OCI-LY7 (cell line): ENCODE measurements at regions not wholly inside any gene's neighbourhood (a gene's known extent, or its start where the extent isn't known, plus 50 kb on each side); places are given as distances from the start of the nearest gene placed in this dataset.

ENCODE experiments used
- BruUV-seq: library from RNA; stranded (reverse); fragments of 400-500 nt; replicated peaks from 2 replicates; lab custom pipeline; 2021; lab: Mats Ljungman, UMichigan
- CTCF ChIA-PET: fragments of 300-600 bp; sonication (Branson Sonifier 250); formaldehyde crosslinking; loops from one replicate; lab custom pipeline; 2022; ENCODE audit warnings: antibody characterized with exemption; ENCODE audit not compliant: unreplicated experiment; lab: Charles Lee
- POLR2A ChIA-PET: fragments of 300-600 bp; sonication (Branson Sonifier 250); formaldehyde crosslinking; loops from one replicate; lab custom pipeline; 2022; ENCODE audit warnings: antibody characterized with exemption; lab: Charles Lee
- DNase-seq: peaks from one replicate; pipeline ENCODE4 v3.0.0-alpha.2; 2015; ENCODE audit warnings: low spot score
- H2AFZ ChIP-seq: fragments of 200-600 bp; sonication (generic), shearing (Covaris generic); 2 replicates; pipeline ENCODE4 v1.6.1; 2014; ENCODE audit warnings: mild to moderate bottlenecking, antibody characterized with exemption, low read length, moderate library complexity
- H3K27ac ChIP-seq: fragments of 200-600 bp; sonication (generic); 2 replicates; pipeline ENCODE4 v1.5.1; 2014; ENCODE audit warnings: mixed run types, low read depth, mild to moderate bottlenecking, moderate library complexity, low read length, inconsistent platforms; ENCODE audit not compliant: poor library complexity, severe bottlenecking
- H3K36me3 ChIP-seq: fragments of 200-600 bp; sonication (generic); 2 replicates; pipeline ENCODE4 v1.6.1; 2014; ENCODE audit warnings: mild to moderate bottlenecking, antibody characterized with exemption, low read length, moderate library complexity, mixed read lengths; ENCODE audit not compliant: insufficient read depth
- H3K4me1 ChIP-seq: fragments of 200-600 bp; sonication (generic); 2 replicates; pipeline ENCODE4 v1.5.1; 2014; ENCODE audit warnings: mild to moderate bottlenecking, low read length; ENCODE audit not compliant: insufficient read depth, poor library complexity, severe bottlenecking
- H3K4me2 ChIP-seq: fragments of 200-600 bp; sonication (generic); 2 replicates; pipeline ENCODE4 v1.6.1; 2014; ENCODE audit warnings: mild to moderate bottlenecking, low read length
- H3K4me3 ChIP-seq: fragments of 200-600 bp; sonication (generic); 2 replicates; pipeline ENCODE4 v1.5.1; 2014; ENCODE audit warnings: mild to moderate bottlenecking, low read depth, low read length; ENCODE audit not compliant: poor library complexity, severe bottlenecking
- H3K79me2 ChIP-seq: fragments of 200-600 bp; sonication (generic); 2 replicates; pipeline ENCODE4 v1.6.1; 2016; ENCODE audit warnings: low read depth, mild to moderate bottlenecking, low read length, moderate library complexity, mixed read lengths; ENCODE audit not compliant: insufficient read depth
- H3K9me2 ChIP-seq: fragments of 200-600 bp; sonication (generic); 2 replicates; pipeline ENCODE4 v1.6.1; 2016; ENCODE audit warnings: mild to moderate bottlenecking, low read length, mixed read lengths; ENCODE audit not compliant: insufficient read depth
- H3K9me3 ChIP-seq: fragments of 200-600 bp; sonication (generic); 2 replicates; pipeline ENCODE4 v1.6.1; 2014; ENCODE audit warnings: mild to moderate bottlenecking, mixed run types, low read length, mixed read lengths
- H4K20me1 ChIP-seq: fragments of 200-600 bp; sonication (generic); 2 replicates; pipeline ENCODE4 v1.6.1; 2014; ENCODE audit warnings: mild to moderate bottlenecking, antibody characterized with exemption, low read length, moderate library complexity, mixed read lengths; ENCODE audit not compliant: insufficient read depth
- EZH2phosphoT487 ChIP-seq: fragments of 200-600 bp; sonication (generic); IDR thresholded peaks from 2 replicates; pipeline ENCODE4 v1.6.1; 2018; ENCODE audit warnings: low read depth, borderline replicate concordance, mild to moderate bottlenecking, mixed run types, antibody characterized with exemption, low read length, moderate library complexity, mixed read lengths
- intact Hi-C: fragments of 100-400 bp; cut with micrococcal nuclease; formaldehyde crosslinking; loops from one replicate; pipeline ENCODE4 v1.10.0; 2022; ENCODE audit not compliant: unreplicated experiment
- TF ChIP-seq, protein P1 (sequence below): fragments of 200-600 bp; sonication (generic); conservative IDR thresholded peaks from 2 replicates; pipeline ENCODE4 v1.5.1; 2014; ENCODE audit warnings: mild to moderate bottlenecking, antibody characterized with exemption, low read length, moderate library complexity, mixed read lengths

DNA sequence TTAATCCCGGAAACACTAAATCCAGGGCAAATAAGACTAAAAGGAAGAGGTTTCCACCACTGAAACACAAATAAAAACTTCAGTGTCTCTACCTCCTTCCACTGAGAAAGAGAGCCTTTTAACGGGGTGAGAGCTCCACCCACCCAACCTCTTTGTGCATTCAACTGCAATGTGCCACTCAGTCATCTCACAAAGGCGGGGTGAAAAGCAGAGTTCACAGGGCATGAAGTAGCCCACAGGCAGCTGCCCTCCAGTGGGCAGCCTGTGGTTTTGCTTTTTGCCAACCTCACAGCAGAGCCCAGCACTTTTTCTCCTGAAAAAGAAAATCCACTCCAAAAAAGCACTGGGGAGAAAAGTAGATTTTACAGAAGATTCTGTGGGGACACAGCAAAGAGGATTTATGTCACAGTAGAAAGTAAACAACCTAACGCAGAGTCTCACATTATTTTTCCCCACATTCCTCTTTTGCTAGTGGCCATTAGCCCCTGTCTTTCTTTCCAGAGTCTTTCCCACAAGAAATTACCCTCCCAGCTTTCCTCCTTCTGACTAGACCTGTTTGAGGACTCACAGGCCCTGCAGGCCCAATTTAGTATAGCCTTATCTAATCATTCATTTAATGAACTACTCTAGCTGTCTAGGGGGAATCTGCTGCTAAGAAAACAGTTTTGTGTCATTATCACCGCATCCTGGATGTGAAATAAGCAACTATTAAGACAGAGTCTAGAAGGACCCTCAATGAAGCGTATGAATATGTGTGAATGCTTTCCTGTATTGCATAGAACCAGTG lies 753.8 kb upstream of the FOXG1 start:
- no peaks in the 10 kb centered on the region for H3K36me3 ChIP-seq
- no peaks in the 10 kb centered on the region for H3K9me2 ChIP-seq
- H3K4me1 ChIP-seq: no peaks in the 10 kb centered on the region
- TF ChIP-seq EZH2phosphoT487: no peak
- TF ChIP-seq, protein P1, sequence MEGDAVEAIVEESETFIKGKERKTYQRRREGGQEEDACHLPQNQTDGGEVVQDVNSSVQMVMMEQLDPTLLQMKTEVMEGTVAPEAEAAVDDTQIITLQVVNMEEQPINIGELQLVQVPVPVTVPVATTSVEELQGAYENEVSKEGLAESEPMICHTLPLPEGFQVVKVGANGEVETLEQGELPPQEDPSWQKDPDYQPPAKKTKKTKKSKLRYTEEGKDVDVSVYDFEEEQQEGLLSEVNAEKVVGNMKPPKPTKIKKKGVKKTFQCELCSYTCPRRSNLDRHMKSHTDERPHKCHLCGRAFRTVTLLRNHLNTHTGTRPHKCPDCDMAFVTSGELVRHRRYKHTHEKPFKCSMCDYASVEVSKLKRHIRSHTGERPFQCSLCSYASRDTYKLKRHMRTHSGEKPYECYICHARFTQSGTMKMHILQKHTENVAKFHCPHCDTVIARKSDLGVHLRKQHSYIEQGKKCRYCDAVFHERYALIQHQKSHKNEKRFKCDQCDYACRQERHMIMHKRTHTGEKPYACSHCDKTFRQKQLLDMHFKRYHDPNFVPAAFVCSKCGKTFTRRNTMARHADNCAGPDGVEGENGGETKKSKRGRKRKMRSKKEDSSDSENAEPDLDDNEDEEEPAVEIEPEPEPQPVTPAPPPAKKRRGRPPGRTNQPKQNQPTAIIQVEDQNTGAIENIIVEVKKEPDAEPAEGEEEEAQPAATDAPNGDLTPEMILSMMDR: no peak
- H4K20me1 ChIP-seq: no peaks in the 10 kb centered on the region
- no peaks in the 10 kb centered on the region for H3K79me2 ChIP-seq
- no peak overlapping the region for H3K4me2 ChIP-seq
- H2AFZ ChIP-seq: no peak overlapping the region
- no TSS peak for BruUV-seq
- no peak overlapping the region for H3K27ac ChIP-seq
- CTCF ChIA-PET: no interaction called here
- DNase-seq: no peak
- 0 out of 2 replicates have a peak, but pooled peaks cover 6% of the 10 kb centered on the region for H3K9me3 ChIP-seq
- POLR2A ChIA-PET: no interaction called here
- intact Hi-C loops: no loop called here
- H3K4me3 ChIP-seq: no peak overlapping the region

DNA sequence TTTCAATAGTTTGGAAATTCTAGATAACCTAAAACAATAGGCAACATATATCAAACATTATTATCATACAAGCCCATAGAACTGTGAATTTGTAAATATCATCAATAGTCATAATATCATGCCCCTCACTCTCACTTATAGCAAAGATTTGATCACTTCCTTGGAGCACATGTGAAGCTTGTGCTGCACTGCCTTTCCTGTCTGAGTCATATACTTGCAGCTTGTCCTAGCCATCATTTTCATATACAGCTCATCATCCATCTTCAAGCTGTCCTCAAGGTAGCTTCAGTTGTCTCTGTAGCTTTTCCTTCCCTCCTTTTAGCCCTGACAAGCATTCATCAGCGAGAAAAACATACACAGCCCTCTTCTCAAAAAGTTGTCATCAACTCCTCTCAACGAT lies 746.5 kb upstream of the FOXG1 start:
- intact Hi-C loops: no loop called here
- Histone ChIP-seq H4K20me1 (no peaks in the 10 kb centered on the region), H3K9me2 (no peaks in the 10 kb centered on the region), H3K4me3 (no peak overlapping the region), H3K9me3 (peaks cover 17% of the 10 kb centered on the region; the same call in 1 of the 2 replicates), H2AFZ (no peak overlapping the region), H3K4me2 (no peak overlapping the region), H3K4me1 (no peaks in the 10 kb centered on the region), H3K36me3 (no peaks in the 10 kb centered on the region), H3K27ac (no peak overlapping the region), H3K79me2 (no peaks in the 10 kb centered on the region)
- no peak for DNase-seq
- ChIA-PET POLR2A (no interaction called here), CTCF (no interaction called here)
- TF ChIP-seq, protein P1: no peak
- no peak for TF ChIP-seq EZH2phosphoT487
- BruUV-seq: no TSS peak

DNA sequence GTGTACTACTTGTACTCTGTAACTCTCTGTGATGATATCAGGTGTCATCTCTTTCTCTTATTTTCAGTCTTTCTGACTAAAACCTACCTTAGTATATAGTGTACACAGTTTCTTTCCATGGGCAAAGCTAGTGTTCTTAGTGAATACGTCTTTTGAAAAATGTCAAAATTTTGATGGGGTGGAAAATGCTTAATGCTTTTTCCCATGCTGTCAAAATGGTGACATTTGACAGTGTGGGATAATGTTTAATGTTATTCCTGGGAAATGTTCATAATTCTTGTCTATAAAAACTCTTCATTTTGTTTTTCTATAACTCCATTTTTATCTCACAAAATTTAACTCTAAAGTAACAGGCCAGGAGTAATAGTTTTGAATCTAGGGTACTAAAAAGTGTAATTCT lies 742.7 kb upstream of the FOXG1 start:
- DNase-seq: no peak
- Histone ChIP-seq H3K27ac (no peak overlapping the region), H4K20me1 (no peaks in the 10 kb centered on the region), H3K4me1 (no peaks in the 10 kb centered on the region), H3K4me3 (no peak overlapping the region), H2AFZ (no peak overlapping the region), H3K79me2 (no peaks in the 10 kb centered on the region), H3K9me2 (no peaks in the 10 kb centered on the region), H3K36me3 (no peaks in the 10 kb centered on the region), H3K9me3 (peaks cover 25% of the 10 kb centered on the region; the same call in 1 of the 2 replicates), H3K4me2 (no peak overlapping the region)
- BruUV-seq: no TSS peak
- CTCF ChIA-PET: no interaction called here
- POLR2A ChIA-PET: no interaction called here
- TF ChIP-seq EZH2phosphoT487: no peak
- TF ChIP-seq, protein P1: no peak
- intact Hi-C loops: no loop called here
